SKM-1 treated with dmso at 0.1 percent for 144 hours (cell line): ENCODE measurements at regions not wholly inside any gene's neighbourhood (a gene's known extent, or its start where the extent isn't known, plus 50 kb on each side); places are given as distances from the start of the nearest gene placed in this dataset.

ENCODE experiments used
- DNase-seq: peaks from one replicate; lab custom pipeline; 2025; ENCODE audit not compliant: unreplicated experiment; lab: John Stamatoyannopoulos, UW

DNA sequence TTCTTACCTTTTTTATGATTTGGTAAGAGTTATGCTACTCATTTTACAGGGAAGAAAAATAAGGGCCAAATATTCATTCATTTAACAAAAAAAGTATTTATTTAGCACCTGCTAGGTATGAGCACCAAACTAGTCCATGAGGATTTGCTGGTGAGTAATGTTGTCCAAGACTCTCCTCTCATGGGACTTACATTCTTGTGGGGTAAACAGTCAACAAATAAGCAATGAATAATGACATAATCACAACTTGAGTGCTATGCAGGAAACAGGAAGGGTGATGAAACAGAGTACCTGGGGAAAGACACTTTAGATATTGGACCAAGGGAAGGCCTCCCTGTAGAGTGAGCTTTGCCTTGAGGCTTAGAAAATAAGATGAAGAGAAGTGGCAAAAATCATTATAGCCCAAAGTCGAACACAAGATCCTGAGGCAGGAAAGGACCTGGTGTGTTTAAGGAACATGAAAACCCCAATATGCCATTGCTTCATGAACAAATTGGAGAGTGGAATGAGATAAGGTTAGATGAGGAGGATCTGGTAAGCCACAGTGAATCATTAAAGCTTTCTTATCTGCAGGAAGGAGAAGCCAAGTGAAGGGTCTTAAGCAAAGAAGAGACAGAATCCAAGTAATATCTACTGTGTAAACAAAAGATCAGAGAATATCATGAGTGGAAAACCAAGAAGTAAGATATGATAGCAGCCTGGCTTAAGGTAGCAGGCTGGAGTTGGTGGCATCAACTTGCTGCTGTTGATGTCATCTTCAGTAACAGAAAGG lies 294.5 kb upstream of the NBEA start:
- DNase-seq: no peak

DNA sequence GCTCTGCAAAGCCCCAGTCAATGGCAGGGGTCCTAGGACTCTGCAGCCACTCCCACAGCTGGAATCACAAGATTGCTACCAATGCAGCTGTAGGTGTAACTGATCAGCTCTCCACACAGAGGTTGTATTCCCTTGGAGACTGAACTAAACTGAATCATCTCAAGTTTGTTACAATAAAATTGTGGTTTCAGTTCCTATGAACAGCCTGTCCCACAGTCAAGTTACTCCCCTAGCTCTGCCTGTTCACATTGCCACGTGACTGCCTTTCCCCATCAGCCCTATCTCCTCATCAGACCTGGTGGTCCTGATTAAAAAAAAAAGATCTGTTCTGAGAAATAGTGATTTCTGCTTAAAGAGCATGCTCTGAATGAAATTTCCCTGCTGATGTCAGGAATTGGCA lies 287.9 kb upstream of the NBEA start:
- no peak for DNase-seq

DNA sequence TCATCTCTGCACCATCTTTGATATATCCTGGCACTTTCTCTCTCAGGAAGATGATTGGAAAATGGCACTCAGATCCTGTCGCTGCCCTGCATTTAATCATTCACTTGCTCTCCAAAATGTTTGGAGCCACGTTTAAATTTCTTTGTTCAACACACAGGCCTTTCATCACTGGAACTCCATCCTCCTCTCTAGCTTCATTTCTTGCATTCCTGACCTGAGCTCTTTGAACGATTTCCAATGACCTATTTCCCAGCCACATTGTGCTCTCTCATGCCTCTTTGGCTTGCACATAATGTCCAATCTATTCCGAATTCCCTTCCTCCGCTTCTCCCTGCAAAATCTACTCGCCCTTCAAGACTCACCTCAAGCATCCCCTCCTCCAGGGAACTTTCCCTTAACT lies 287.4 kb upstream of the NBEA start:
- DNase-seq: no peak

DNA sequence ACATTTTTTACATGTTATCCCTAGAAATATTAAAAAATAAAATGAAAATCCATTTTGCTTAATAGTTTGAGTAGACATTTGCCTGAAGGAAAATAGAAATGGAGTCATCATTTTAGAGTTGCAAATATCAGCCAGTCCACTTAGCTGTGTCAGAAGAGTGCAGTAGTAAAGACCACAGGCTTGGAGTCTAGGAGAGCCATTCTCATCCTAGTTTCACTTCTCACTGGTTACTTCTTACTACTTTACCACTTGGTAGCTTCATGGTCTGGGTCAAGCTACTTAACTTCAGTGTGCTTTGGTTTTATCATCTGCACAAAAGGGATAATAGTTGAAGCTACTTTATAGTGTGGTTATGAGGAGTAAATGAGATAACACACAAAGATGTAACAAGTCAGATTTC lies 286.5 kb upstream of the NBEA start:
- no peak for DNase-seq

DNA sequence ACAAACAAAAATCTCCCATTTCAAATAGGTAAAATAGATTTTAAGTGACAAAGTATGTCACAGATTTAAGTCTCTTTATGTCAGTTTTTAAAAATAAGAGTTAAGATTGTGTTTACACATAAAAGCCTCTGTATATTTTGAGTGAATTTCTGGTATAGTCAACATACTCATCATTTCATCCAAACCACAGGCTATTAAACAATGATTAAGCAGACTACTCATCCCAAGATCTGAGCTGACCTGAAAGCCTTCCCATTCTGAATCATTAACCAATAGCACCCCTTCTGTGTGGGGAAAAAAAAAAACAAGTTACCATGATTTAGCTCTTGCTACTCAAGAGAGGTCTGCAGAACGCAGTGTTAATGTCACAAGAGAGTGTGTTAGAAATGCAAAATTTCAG lies 284.4 kb upstream of the NBEA start:
- no peak for DNase-seq

DNA sequence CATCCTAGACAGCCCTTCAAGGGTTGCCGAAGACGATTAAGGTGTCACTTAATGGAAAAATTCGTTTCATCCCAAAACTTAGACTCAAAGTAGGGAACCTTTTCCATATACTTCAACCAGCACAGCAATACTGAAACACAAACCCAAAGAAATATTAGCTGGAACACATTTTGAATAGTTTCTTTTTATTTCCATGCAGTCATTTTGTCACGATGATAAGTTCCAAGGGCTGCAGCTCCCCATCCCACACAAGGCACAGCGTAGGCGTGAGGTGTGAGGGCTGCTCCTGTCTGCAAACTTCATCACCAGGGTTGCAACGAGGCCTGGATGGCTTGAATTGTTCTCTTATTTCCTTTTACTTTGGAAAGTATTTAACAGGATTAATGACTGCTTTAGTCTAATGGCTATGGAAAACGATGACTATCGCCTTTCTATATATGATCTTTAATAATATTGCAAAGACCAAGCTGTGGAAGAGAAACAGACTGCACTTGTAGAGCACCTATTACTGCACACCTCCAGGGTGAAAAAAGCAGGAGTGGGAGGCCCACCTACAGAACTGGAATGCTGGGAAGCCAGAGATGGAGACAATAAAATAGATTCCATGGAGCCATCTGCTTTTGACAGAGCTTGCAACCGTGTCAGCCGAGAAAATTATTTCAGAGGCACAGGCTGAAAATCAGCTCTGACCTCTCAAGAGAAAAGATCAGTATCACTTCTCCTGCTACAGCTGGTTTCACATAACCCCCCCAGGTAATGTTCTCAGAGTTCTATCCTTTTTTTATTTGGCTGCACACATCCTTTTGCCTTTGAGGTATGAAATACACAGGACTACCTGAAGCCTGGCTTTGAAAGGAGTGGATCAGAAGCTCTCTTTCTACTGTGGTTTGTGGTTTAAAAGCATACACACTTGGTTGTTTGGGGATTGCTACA lies 274.5 kb upstream of the NBEA start:
- no peak for DNase-seq

DNA sequence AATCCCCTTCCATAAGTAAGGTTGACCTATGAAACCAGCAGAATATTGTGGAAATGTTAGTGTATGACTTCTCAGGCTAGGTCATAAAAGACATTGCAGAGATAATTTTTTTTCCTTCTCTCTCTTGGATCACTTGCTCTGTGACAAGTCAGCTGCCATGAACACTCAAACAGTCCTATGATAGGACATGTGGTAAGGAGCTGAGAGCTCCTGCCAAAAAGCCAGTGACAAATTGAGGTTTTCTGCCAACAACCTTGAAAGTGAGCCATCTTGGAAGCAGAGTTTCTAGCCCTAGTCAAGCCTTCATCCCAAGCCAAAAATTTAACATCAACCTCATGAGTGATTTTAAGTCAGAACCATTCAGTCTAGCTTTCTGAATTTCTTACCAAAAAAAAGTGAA lies 270.9 kb upstream of the NBEA start:
- DNase-seq: no peak

DNA sequence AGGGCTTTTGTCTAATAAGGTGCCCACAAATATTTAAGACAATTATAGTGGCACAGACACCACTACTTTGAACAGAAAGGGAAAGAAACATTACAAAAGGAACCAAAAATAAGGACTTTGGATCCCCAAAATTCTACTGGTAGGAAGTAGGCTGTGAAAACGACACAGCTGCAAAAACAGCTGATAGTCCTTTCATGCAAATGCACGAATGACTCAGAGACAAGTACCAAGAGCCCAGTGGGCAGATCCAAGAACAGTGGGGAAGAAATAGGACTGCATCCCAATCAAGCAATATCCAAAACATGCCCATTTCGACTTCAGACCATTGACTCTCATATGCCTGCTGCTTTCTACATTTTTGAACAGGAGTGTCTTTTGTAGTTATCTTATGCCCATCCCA lies 269.4 kb upstream of the NBEA start:
- DNase-seq: no peak

DNA sequence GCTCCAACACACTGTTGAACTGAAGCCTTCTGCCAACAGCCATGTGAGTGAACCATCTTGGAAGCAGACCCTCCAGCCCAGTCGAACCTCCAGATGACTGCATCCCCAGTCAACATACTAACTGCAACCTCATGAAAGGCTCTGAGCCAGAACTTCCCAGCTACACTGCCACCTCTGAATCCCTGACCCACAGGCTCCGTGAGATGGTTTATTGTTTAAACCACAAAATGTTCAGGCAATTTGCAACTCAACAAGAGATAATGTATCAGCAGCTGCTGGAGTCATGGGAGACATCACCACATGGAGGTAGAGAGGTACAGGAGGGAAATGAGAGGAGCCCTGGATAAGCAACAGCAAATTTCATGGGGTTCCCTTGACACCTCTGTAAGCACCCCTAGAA lies 266.4 kb upstream of the NBEA start:
- no peak for DNase-seq

DNA sequence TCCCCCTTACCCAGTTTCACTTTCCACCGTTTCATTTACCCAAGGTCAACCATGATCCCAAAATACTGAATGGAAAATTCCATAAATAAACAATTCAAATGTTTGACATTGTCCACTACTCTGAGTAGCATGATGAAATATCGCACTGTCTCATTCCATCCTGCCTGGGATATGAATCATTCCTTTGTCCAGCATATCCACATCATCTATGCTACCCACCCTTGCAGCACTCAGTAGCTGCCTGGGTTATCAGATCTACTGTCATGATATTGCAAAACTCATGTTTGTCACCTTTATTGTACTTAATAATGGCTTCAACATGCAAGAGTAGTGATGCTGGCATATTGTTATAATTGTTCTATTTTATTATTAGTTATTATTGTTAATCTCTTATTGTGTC lies 263.9 kb upstream of the NBEA start:
- DNase-seq: no peak

DNA sequence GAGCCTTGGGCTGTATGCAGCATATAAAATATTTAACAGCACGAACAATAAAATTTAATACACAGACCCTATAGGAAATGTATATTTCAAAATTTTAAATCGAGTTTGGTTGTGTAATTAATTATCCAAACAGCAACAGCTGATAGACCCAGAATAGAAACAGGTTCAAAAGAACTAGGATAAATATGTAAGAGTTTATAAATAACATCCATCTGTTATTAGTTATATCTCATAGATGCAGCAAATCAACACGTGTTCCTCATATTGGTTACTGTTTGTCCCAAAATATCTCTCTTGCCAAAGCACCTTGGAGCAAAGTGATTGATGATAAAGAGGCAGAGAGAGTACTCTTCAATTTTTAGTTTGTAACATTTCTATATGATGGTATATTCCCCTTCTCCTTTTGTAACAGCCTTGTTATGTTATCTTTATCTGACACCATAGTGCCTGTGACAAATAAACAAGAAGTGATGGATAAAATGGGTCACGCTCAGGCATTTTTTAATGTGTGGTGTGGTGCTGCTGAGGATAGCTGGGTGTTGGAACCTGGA lies 260.6 kb upstream of the NBEA start:
- no peak for DNase-seq

DNA sequence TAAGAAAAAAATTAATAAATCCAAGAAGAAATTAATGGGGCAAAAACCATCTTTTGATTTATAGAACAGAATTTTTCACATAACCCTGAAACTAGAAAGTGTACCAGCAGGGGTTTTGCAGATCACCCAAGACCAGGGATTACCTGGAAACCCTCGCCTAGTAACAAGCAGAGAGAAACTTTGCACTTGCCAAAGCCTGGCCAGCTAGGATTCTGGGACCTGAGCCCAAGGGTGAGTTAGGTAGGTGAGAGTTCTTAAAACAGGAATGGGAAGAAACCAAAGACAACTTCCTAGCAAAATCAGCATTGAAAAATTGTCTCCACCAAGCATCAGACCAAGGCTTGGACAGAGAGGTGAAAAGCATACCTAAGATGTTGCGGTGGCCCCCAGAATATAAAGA lies 247.0 kb upstream of the NBEA start:
- no peak for DNase-seq

DNA sequence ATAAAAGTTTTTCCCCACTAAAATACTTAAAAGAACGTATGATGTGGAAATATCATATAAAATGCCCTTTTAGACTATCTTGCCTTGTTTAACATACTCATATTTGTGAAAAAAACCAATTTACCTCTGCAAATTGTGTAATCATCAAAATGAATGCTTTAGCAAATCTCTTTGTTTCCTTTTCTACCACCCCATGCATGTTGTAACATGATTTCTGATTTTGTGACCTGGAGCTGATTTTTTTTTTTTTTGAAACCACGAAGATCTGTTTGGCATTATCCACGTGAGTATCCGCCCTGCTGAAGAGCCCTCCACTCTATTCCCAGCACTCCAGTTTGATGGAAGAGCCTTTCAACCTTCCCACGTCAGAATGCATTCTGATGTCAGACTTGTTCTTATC lies 245.8 kb upstream of the NBEA start:
- DNase-seq: no peak

DNA sequence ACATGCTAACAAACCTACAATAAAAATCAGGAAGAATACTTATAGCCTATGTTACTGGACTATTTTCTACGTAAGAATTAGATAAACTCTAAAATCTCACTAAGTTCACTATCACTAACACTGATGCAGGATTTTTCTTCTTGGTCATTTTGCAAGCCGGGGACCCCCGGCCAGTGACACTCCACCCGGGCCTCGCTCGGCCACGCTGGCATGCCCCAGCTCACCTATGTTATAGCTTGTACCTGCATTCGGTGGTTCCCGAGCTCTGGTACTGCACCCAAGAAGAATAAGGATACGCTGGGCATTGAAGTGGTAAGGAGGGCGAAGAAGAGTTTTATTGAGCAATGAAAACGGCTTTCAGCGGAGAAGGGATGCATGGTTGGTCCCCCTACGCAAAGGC lies 245.3 kb upstream of the NBEA start:
- no peak for DNase-seq

DNA sequence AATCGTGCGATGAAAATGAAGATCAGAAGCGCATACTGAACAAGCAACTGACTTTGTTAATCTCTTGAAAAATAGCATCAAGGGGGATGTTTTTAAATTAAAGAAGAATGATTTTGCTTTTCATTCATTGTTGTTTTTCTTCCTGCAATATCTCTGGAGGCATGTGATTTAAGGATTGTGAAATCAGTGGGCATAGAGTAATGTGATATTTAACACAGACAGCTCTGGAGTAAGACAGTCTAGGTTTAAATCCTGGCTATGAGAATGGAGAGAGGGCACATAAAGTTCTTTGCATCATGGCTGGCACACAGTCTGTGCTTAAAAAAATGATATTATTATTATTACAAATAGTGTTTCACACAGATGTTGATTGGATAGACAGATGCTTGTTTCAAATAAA lies 243.1 kb upstream of the NBEA start:
- DNase-seq: no peak

DNA sequence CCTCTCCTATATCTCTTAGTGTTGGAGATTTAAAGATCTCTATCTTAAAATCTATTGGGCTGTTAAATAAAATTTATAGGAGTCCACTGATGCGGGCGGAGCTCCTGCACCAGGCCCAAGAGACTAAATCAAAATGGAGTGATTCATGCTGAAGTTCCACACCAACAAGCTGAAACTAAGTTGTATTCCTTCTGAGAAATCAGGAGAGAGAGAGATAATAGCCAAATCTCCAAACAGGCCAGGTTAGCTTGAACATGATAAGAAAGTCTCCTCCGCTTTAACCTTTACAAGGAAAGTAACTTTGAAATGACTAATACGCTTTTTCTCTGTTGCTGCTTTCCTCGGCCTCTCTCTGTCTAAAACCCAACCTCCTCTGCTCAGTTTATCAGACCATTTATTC lies 241.9 kb upstream of the NBEA start:
- DNase-seq: no peak

DNA sequence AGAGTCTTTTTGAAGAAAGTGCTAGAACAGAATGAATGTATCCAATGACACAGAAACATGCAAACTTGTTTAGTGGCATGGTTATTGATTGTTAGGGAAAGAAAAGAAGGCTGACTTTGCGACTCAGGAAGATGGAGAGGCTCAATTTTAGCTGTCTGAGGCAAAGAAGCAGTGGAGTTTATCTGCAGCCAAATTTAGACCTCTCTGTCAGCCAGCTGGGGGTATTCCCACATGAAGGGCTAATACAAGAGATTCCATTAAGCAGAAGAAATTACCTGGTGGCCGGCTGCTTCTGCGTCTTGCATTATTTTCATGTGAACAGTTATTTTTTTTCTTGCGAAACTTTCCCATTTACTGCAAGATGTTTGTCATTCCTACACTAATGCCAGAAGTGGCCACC lies 240.2 kb upstream of the NBEA start:
- no peak for DNase-seq

DNA sequence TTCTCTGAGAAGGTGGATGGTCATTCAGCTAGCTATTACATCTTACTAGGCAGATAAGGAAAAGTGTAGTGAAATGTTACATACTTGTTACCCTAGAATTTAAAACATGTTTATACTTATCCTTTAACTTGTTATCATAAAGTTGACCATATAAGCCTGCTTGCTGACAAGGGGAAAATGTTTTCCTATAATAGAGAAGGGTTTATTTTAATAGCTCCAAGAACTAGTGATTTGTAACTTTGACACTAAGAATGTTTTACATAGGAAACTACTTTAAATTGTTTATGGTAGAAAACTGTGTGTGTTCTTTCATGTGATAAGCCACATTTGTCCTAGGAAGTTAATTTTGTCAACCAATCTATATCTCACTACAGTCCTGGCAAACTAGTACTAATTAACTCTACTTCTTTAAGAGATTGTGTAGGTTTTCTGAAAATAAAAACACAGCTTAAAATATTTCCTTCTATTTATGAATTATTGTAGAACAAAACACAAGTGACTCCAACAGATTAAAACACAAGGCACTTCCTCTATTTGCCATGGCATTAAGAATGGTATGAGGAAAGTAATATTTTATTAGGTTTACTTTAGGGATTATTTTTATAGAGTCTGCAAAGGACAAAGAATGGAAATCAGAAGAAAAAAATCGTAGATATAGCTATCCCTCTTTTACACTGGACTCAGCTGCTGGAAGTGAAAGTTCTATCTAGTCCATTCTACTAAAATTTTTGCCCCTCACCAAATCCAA lies 233.3 kb upstream of the NBEA start:
- DNase-seq: no peak

DNA sequence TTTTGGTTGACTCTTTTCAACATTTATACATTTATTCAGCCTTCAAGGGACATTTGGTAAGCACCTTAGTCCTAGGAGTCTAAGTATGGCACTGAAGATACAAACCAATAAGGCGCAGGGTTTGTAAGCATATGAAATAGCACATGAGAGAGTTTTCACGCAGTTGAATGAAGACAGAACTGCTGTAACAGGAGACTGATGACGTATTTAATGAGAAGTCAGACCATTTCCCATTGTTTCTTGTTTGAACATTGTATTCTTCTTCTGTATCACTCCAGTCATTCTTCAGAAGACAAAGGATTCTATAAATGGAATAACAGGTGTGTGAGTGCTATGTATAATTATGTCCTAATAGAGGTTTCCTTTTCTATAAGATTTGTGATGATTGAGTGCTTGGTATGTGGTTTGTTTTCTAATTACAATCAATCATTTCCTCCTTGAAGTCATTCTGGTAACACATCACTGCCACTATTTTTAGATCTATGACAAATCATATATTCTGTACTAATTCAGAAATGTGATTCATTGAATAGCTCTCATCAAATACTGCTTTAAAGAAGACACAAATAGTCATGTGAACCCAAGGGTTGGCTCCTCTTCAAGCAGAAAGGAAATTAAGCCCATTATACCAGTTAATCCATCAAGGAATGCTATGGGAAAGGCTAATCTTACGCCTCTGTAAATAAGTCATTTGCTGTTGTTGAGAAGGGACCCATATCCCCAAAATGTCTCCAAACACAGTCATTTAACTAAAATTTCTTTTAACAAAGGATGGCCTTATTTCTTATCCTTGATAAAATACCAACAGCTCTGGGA lies 222.8 kb upstream of the NBEA start:
- no peak for DNase-seq

DNA sequence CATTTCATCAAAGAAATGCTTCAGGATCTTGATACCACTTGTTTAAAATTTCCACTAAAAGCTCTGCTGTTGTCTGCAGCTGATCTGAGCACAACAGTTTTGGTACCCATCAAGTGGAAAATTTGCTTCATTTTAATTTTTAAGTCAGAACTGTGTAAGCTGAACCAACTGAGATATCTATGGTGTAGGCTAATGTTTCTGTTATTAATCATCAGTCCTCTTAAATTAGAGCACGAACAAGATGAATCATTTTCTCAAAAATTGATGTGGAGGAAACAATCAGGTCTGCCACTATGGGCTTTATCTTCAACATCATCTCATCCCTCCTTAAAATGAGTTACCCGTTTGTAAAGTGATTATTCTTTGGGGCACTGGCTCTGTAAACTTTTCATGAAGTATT lies 221.5 kb upstream of the NBEA start:
- no peak for DNase-seq
